ENCODE measurements at regions not wholly inside any gene's neighbourhood (a gene's known extent, or its start where the extent isn't known, plus 50 kb on each side); places are given as distances from the start of the nearest gene placed in this dataset.
A peak's percentile ranks its signal among the peaks of the same experiment; 100 is the strongest.

GRCh38 chr3:148128136-148128535 is 569.6 kb upstream of the AGTR1 start:
- no peak for TF ChIP-seq CTCF (IDR thresholded peaks at IDR 0.05; ENCODE audit: insufficient read depth, low read depth, low read length)
- no peak for TF ChIP-seq EZH2 (IDR thresholded peaks at IDR 0.05; ENCODE audit: insufficient read depth, low read length)
- Histone ChIP-seq H3K4me2 (ENCODE audit: low read length) (no peak overlapping the region), H2AFZ (ENCODE audit: low read depth, low read length) (no peak overlapping the region), H3K4me3 (ENCODE audit: insufficient read depth, low read depth, low read length) (no peak overlapping the region), H3K9ac (ENCODE audit: low read length) (no peak overlapping the region), H3K79me2 (ENCODE audit: insufficient read depth, low read length) (no peaks in the 10 kb centered on the region), H3K4me1 (ENCODE audit: insufficient read depth, low read length) (peaks cover 6% of the 10 kb centered on the region), H3K27me3 (ENCODE audit: insufficient read depth, low read length) (no peaks in the 10 kb centered on the region), H3K36me3 (ENCODE audit: insufficient read depth, low read length) (no peaks in the 10 kb centered on the region), H3K27ac (ENCODE audit: low read depth, low read length) (no peak overlapping the region), H3K9me3 (ENCODE audit: insufficient read depth, low read depth, low read length) (no peaks in the 10 kb centered on the region), H4K20me1 (ENCODE audit: insufficient read depth, low read length) (no peaks in the 10 kb centered on the region)
- Mint-ChIP-seq H3K36me3 (ENCODE audit: low read depth, unreplicated experiment) (no peaks in the 10 kb centered on the region), H3K4me1 (ENCODE audit: low read depth, unreplicated experiment) (peaks cover 7% of the 10 kb centered on the region), H3K27me3 (ENCODE audit: low read depth, unreplicated experiment) (no peaks in the 10 kb centered on the region), H3K9me3 (ENCODE audit: unreplicated experiment) (peaks cover 7% of the 10 kb centered on the region), H3K27ac (ENCODE audit: unreplicated experiment) (no peak overlapping the region), H3K4me3 (ENCODE audit: unreplicated experiment) (no peak overlapping the region)
- FAIRE-seq (no peak), DNase-seq (ENCODE audit: low read depth) (no peak)

- H3K4me2 ChIP-seq (ENCODE audit: low read length) = no peak overlapping the region
- no peak overlapping the region for H2AFZ ChIP-seq (ENCODE audit: low read depth, low read length)
- H3K4me3 ChIP-seq (ENCODE audit: insufficient read depth, low read depth, low read length) = no peak overlapping the region
- Mint-ChIP-seq H3K4me3 (ENCODE audit: unreplicated experiment) (no peak overlapping the region), H3K27me3 (ENCODE audit: low read depth, unreplicated experiment) (no peaks in the 10 kb centered on the region), H3K4me1 (ENCODE audit: low read depth, unreplicated experiment) (peaks cover 5% of the 10 kb centered on the region), H3K36me3 (ENCODE audit: low read depth, unreplicated experiment) (no peaks in the 10 kb centered on the region), H3K27ac (ENCODE audit: unreplicated experiment) (no peak overlapping the region), H3K9me3 (ENCODE audit: unreplicated experiment) (peaks cover 10% of the 10 kb centered on the region)
- no peaks in the 10 kb centered on the region for H3K79me2 ChIP-seq (ENCODE audit: insufficient read depth, low read length)
- TF ChIP-seq EZH2 (IDR thresholded peaks at IDR 0.05; ENCODE audit: insufficient read depth, low read length) = no peak
- no peak for TF ChIP-seq CTCF (IDR thresholded peaks at IDR 0.05; ENCODE audit: insufficient read depth, low read depth, low read length)
- peaks cover 6% of the 10 kb centered on the region for H3K4me1 ChIP-seq (ENCODE audit: insufficient read depth, low read length)
- no peaks in the 10 kb centered on the region for H3K27me3 ChIP-seq (ENCODE audit: insufficient read depth, low read length)
- no peaks in the 10 kb centered on the region for H4K20me1 ChIP-seq (ENCODE audit: insufficient read depth, low read length)
- H3K36me3 ChIP-seq (ENCODE audit: insufficient read depth, low read length) = no peaks in the 10 kb centered on the region
- DNase-seq (ENCODE audit: low read depth) (peak; percentile 3), FAIRE-seq (no peak)
- H3K27ac ChIP-seq (ENCODE audit: low read depth, low read length) = no peak overlapping the region
- H3K9ac ChIP-seq (ENCODE audit: low read length) = no peak overlapping the region
- no peaks in the 10 kb centered on the region for H3K9me3 ChIP-seq (ENCODE audit: insufficient read depth, low read depth, low read length)
Measured at GRCh38 chr3:148131990-148132638, 565.6 kb upstream of the AGTR1 start.

GRCh38 chr3:148136816-148137215 is 560.9 kb upstream of the AGTR1 start:
- TF ChIP-seq EZH2 (IDR thresholded peaks at IDR 0.05; ENCODE audit: insufficient read depth, low read length) = no peak
- no peak for TF ChIP-seq CTCF (IDR thresholded peaks at IDR 0.05; ENCODE audit: insufficient read depth, low read depth, low read length)
- Histone ChIP-seq H4K20me1 (ENCODE audit: insufficient read depth, low read length) (no peaks in the 10 kb centered on the region), H3K4me1 (ENCODE audit: insufficient read depth, low read length) (peaks cover 5% of the 10 kb centered on the region), H2AFZ (ENCODE audit: low read depth, low read length) (no peak overlapping the region), H3K9me3 (ENCODE audit: insufficient read depth, low read depth, low read length) (no peaks in the 10 kb centered on the region), H3K4me2 (ENCODE audit: low read length) (no peak overlapping the region), H3K36me3 (ENCODE audit: insufficient read depth, low read length) (no peaks in the 10 kb centered on the region), H3K79me2 (ENCODE audit: insufficient read depth, low read length) (no peaks in the 10 kb centered on the region), H3K4me3 (ENCODE audit: insufficient read depth, low read depth, low read length) (no peak overlapping the region), H3K9ac (ENCODE audit: low read length) (no peak overlapping the region), H3K27ac (ENCODE audit: low read depth, low read length) (no peak overlapping the region), H3K27me3 (ENCODE audit: insufficient read depth, low read length) (no peaks in the 10 kb centered on the region)
- no peak overlapping the region for H3K27ac Mint-ChIP-seq (ENCODE audit: unreplicated experiment)
- H3K36me3 Mint-ChIP-seq (ENCODE audit: low read depth, unreplicated experiment) = no peaks in the 10 kb centered on the region
- peaks cover 3% of the 10 kb centered on the region for H3K9me3 Mint-ChIP-seq (ENCODE audit: unreplicated experiment)
- DNase-seq (ENCODE audit: low read depth) (no peak), FAIRE-seq (no peak)
- peaks cover 5% of the 10 kb centered on the region for H3K4me1 Mint-ChIP-seq (ENCODE audit: low read depth, unreplicated experiment)
- no peak overlapping the region for H3K4me3 Mint-ChIP-seq (ENCODE audit: unreplicated experiment)
- H3K27me3 Mint-ChIP-seq (ENCODE audit: low read depth, unreplicated experiment) = no peaks in the 10 kb centered on the region
